ENCODE measurements at regions not wholly inside any gene's neighbourhood (a gene's known extent, or its start where the extent isn't known, plus 50 kb on each side); places are given as distances from the start of the nearest gene placed in this dataset.

DNA sequence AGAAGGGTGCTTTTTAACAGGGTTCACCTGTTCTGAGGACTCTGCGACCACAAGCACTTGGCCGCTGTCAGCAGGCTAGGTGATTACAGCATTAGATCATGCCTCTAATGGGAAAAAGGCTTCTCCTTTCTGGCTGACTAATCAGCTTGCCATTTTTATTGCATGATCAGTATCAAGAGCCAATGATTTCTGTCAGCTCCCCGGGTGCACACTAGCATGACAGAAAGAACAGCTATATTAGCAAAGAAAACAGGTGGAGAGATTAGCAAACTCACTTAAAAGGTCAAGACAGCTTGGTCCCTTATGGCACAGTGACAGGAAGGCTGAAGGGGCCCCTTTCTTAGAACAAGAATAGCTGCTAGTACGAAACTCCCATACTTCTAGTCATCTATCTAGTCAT lies 170.0 kb downstream of the SMIM20 start:
- intact Hi-C loops (cut with DNase I) = loop anchor here (5.0 to 10.0 kb wide), 4 partner anchors 62 to 331 kb away; no protein-coding TSS in a partner anchor
- 61 to 69% methylated on average over 4 of the region's 4 CpGs for WGBS, 2 donors
- no peak for DNase-seq
- Histone ChIP-seq H3K36me3 (ENCODE audit: control insufficient read depth in 1 of 2, insufficient read depth in 2 of 2, low read length in 1 of 2) (no peaks in the 10 kb centered on the region), H3K27ac (ENCODE audit: low read depth in 1 of 2, low read length in 2 of 2) (no peak overlapping the region), H3K4me1 (ENCODE audit: control insufficient read depth in 1 of 2, insufficient read depth in 2 of 2, low read length in 2 of 2) (no peaks in the 10 kb centered on the region), H3K4me3 (ENCODE audit: low read length in 2 of 2) (no peak overlapping the region), H3K27me3 (ENCODE audit: control insufficient read depth in 1 of 2, insufficient read depth in 2 of 2, low read length in 1 of 2) (no peaks in the 10 kb centered on the region), H3K9me3 (ENCODE audit: control insufficient read depth, low read length) (no peaks in the 10 kb centered on the region)
- ATAC-seq (ENCODE audit: low FRiP score) = no peak

DNA sequence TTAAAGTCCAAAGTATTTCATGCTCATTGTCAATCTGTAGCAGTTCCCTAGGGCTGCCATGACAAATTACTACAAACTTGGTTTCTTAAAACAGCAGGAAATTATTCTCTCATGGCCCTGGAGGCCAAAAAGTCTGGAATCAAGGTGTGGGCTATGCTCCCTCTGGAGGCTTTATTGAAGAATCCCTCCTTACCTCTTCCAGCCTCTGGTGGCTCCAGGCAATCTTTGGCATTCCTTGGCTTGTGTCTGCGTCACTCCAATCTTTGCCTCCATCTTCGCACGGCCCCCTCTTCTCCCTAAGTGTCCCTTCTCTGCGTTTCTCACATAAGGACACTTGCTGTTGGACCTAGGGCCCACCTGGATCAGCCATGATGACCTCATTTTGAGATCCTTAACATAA lies 170.4 kb downstream of the SMIM20 start:
- Histone ChIP-seq H3K9me3 (ENCODE audit: control insufficient read depth, low read length) (no peaks in the 10 kb centered on the region), H3K4me3 (ENCODE audit: low read length in 2 of 2) (no peak overlapping the region), H3K27me3 (ENCODE audit: control insufficient read depth in 1 of 2, insufficient read depth in 2 of 2, low read length in 1 of 2) (no peaks in the 10 kb centered on the region), H3K4me1 (ENCODE audit: control insufficient read depth in 1 of 2, insufficient read depth in 2 of 2, low read length in 2 of 2) (no peaks in the 10 kb centered on the region), H3K36me3 (ENCODE audit: control insufficient read depth in 1 of 2, insufficient read depth in 2 of 2, low read length in 1 of 2) (no peaks in the 10 kb centered on the region), H3K27ac (ENCODE audit: low read depth in 1 of 2, low read length in 2 of 2) (no peak overlapping the region)
- 96 to 97% methylated on average over 4 of the region's 4 CpGs for WGBS, 2 donors
- DNase-seq (no peak), ATAC-seq (ENCODE audit: low FRiP score) (no peak)
- intact Hi-C loops (cut with DNase I) = loop anchor here (5.0 to 10.0 kb wide), 4 partner anchors 62 to 330 kb away; no protein-coding TSS in a partner anchor

DNA sequence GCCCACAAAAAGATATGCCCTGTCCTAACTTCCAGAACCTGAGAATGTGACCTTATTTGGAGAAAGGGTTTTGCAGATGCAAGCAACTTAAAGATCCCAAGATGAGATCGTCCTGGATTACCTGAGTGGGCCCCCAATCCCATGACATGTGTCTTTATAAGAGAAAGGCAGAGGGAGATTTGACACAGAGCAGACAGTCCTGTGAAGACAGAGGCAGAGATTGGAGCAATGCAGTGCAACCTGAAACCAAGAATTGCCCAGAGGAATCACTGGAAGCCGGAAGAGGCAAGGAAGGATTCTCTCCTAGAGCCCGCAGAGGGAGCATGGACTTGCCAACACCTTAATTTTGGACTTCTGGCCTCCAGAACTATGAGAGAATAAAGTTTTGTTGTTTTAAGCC lies 171.5 kb downstream of the SMIM20 start:
- no peak for ATAC-seq (ENCODE audit: low FRiP score)
- intact Hi-C loops (cut with DNase I) = loop anchor here in 1 of 2 donors (10.0 kb wide), 2 partner anchors 101 to 329 kb away; no protein-coding TSS in a partner anchor

DNA sequence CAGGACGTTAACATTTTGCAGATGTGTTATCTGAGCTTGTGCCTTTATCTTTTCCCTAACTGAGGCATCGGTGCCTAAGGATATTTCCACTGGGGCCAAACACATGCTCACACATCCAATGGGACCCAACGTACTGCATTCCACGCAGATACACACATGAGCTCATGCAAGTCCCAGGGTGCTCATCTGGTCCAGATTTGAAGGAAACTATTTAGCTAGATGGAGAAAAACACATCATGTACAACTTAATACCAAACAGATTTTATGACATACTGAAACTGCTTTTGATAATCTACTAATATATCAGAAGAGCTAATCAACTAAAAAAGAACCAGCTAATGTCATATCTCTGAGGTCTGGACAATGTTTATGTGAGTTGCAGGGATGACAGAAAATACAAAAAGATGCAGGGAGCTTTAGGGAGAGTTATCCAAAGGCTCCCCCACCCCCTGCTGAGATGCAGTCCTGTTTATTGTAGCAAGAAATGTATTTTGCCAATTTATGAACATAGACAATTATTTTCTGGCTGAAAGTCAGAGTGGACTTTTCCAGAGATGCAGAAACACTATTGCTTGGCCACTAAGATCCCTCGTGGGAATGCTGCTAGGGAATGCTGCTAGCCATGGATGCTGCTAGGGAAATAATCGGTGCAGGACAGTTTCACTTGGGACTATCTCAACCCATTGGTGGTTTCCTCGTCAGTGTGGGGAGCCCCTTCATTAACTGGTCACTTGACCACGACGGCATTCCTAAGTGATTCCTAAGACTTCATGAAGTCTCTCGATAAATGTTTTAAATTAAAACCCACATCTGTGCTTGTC lies 172.8 kb downstream of the SMIM20 start:
- H3K4me1 ChIP-seq (ENCODE audit: control insufficient read depth in 1 of 2, insufficient read depth in 2 of 2, low read length in 2 of 2) = no peaks in the 10 kb centered on the region
- DNase-seq = no peak
- no peaks in the 10 kb centered on the region for H3K27me3 ChIP-seq (ENCODE audit: control insufficient read depth in 1 of 2, insufficient read depth in 2 of 2, low read length in 1 of 2)
- H3K36me3 ChIP-seq (ENCODE audit: control insufficient read depth in 1 of 2, insufficient read depth in 2 of 2, low read length in 1 of 2) = no peaks in the 10 kb centered on the region
- WGBS, 2 donors = 63 to 68% methylated on average over 10 of the region's 10 CpGs
- H3K27ac ChIP-seq (ENCODE audit: low read depth in 1 of 2, low read length in 2 of 2) = no peak overlapping the region
- peak; percentile 46 for ATAC-seq (ENCODE audit: low FRiP score)
- no peak overlapping the region for H3K4me3 ChIP-seq (ENCODE audit: low read length in 2 of 2)
- intact Hi-C loops (cut with DNase I) = loop anchor here in 1 of 2 donors (10.0 kb wide), 2 partner anchors 102 to 328 kb away; no protein-coding TSS in a partner anchor
- no peaks in the 10 kb centered on the region for H3K9me3 ChIP-seq (ENCODE audit: control insufficient read depth, low read length)

More for the DNA sequence above, 171.5 kb downstream of the SMIM20 start:
- Histone ChIP-seq H3K27me3 (ENCODE audit: control insufficient read depth in 1 of 2, insufficient read depth in 2 of 2, low read length in 1 of 2) (no peaks in the 10 kb centered on the region), H3K27ac (ENCODE audit: low read depth in 1 of 2, low read length in 2 of 2) (no peak overlapping the region), H3K36me3 (ENCODE audit: control insufficient read depth in 1 of 2, insufficient read depth in 2 of 2, low read length in 1 of 2) (no peaks in the 10 kb centered on the region), H3K4me1 (ENCODE audit: control insufficient read depth in 1 of 2, insufficient read depth in 2 of 2, low read length in 2 of 2) (no peaks in the 10 kb centered on the region), H3K4me3 (ENCODE audit: low read length in 2 of 2) (no peak overlapping the region), H3K9me3 (ENCODE audit: control insufficient read depth, low read length) (no peaks in the 10 kb centered on the region)
- 78 to 89% methylated on average over 3 of the region's 3 CpGs for WGBS, 2 donors
- DNase-seq = no peak

DNA sequence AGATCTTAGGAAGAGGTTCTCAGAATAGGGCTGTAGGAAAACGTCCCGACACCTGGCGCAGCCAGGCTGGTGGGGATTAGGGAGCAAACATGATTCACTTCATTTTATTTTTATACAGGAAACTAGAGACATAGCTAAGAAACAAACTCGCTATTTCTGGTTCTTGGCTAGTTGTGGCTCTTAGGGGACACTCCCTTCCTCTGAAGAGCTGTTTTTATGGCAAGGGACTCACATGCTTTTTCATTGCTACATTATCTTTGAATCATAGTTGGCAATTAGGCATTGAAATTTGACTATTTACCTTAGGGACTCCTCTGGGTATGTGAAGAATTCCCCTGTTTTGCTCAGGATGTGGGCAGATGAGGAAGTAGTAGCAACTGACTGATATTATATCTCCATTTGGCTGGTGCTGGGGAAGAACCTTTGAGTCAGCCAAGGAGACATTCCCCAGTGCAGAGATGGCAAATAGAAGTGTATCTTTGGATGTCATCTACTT lies 174.5 kb downstream of the SMIM20 start:
- Histone ChIP-seq H3K27me3 (ENCODE audit: control insufficient read depth in 1 of 2, insufficient read depth in 2 of 2, low read length in 1 of 2) (no peaks in the 10 kb centered on the region), H3K27ac (ENCODE audit: low read depth in 1 of 2, low read length in 2 of 2) (no peak overlapping the region), H3K4me1 (ENCODE audit: control insufficient read depth in 1 of 2, insufficient read depth in 2 of 2, low read length in 2 of 2) (no peaks in the 10 kb centered on the region), H3K36me3 (ENCODE audit: control insufficient read depth in 1 of 2, insufficient read depth in 2 of 2, low read length in 1 of 2) (no peaks in the 10 kb centered on the region), H3K4me3 (ENCODE audit: low read length in 2 of 2) (no peak overlapping the region), H3K9me3 (ENCODE audit: control insufficient read depth, low read length) (no peaks in the 10 kb centered on the region)
- 56 to 57% methylated on average over 4 of the region's 4 CpGs for WGBS, 2 donors
- intact Hi-C loops (cut with DNase I) = loop anchor here in 1 of 2 donors (10.0 kb wide), 2 partner anchors 104 to 326 kb away; no protein-coding TSS in a partner anchor
- peak; percentile 51 for ATAC-seq (ENCODE audit: low FRiP score)
- no peak for DNase-seq

- H3K27me3 ChIP-seq (ENCODE audit: control insufficient read depth in 1 of 2, insufficient read depth in 2 of 2, low read length in 1 of 2) = no peaks in the 10 kb centered on the region
- peaks cover 1% of the 10 kb centered on the region for H3K9me3 ChIP-seq (ENCODE audit: control insufficient read depth, low read length)
- intact Hi-C loops (cut with DNase I) = no loop called here
- ATAC-seq (ENCODE audit: low FRiP score) (peak; percentile 67), DNase-seq (no peak)
- H3K27ac ChIP-seq (ENCODE audit: low read depth in 1 of 2, low read length in 2 of 2) = no peak overlapping the region
- no peaks in the 10 kb centered on the region for H3K4me1 ChIP-seq (ENCODE audit: control insufficient read depth in 1 of 2, insufficient read depth in 2 of 2, low read length in 2 of 2)
- no peak overlapping the region for H3K4me3 ChIP-seq (ENCODE audit: low read length in 2 of 2)
- WGBS, 2 donors = 8 to 16% methylated on average over 3 of the region's 3 CpGs
- no peaks in the 10 kb centered on the region for H3K36me3 ChIP-seq (ENCODE audit: control insufficient read depth in 1 of 2, insufficient read depth in 2 of 2, low read length in 1 of 2)
Observed at GRCh38 chr4:26093551-26093950, 179.5 kb downstream of the SMIM20 start.

DNA sequence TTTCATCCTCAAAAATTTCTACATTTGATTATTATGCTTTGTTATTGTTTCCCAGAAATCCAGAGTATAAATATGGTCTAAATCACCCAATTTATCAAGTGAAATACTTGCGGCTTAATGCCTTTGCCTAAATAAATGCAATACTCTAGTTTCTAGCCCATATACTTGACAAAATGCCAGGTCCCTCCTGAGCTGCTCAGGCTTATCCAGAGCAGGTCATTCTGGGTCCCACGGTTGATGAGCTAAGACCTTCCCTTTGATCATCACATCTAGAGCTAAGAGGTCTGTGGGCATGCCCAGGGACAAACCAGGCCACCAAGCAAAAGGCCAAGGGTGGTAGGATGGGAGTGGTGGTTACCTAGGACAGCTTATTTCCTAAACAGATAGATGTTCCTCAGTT lies 180.1 kb downstream of the SMIM20 start:
- H3K4me1 ChIP-seq (ENCODE audit: control insufficient read depth in 1 of 2, insufficient read depth in 2 of 2, low read length in 2 of 2) = no peaks in the 10 kb centered on the region
- WGBS, 2 donors = 17 to 21% methylated on average over 2 of the region's 2 CpGs
- H3K27ac ChIP-seq (ENCODE audit: low read depth in 1 of 2, low read length in 2 of 2) = no peak overlapping the region
- DNase-seq (no peak), ATAC-seq (ENCODE audit: low FRiP score) (no peak)
- no peak overlapping the region for H3K4me3 ChIP-seq (ENCODE audit: low read length in 2 of 2)
- intact Hi-C loops (cut with DNase I) = no loop called here
- no peaks in the 10 kb centered on the region for H3K36me3 ChIP-seq (ENCODE audit: control insufficient read depth in 1 of 2, insufficient read depth in 2 of 2, low read length in 1 of 2)
- no peaks in the 10 kb centered on the region for H3K27me3 ChIP-seq (ENCODE audit: control insufficient read depth in 1 of 2, insufficient read depth in 2 of 2, low read length in 1 of 2)
- H3K9me3 ChIP-seq (ENCODE audit: control insufficient read depth, low read length) = peaks cover 4% of the 10 kb centered on the region

DNA sequence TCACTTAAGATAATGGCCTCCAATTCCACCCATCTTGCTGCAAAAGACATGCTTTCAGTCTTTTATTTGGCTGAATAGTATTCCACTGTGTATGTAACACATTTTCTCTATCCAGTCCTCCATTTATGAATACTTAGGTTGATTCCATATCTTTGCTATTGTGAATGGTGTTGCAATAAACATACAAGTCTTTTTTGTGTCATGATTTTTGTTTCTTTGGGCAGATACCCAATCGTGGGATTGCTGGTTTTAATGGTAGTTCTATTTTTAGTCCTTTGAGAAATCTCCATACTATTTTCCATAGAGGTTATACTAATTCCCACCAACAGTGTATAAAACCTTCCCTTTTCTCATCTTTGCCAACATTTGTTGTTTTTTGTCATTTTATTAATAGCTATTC lies 180.9 kb downstream of the SMIM20 start:
- H3K4me1 ChIP-seq (ENCODE audit: control insufficient read depth in 1 of 2, insufficient read depth in 2 of 2, low read length in 2 of 2) = no peaks in the 10 kb centered on the region
- H3K27me3 ChIP-seq (ENCODE audit: control insufficient read depth in 1 of 2, insufficient read depth in 2 of 2, low read length in 1 of 2) = no peaks in the 10 kb centered on the region
- intact Hi-C loops (cut with DNase I) = no loop called here

GRCh38 chr4:26099967-26100366 lies 185.9 kb downstream of the SMIM20 start:
- Histone ChIP-seq H3K4me1 (ENCODE audit: control insufficient read depth in 1 of 2, insufficient read depth in 2 of 2, low read length in 2 of 2) (no peaks in the 10 kb centered on the region), H3K36me3 (ENCODE audit: control insufficient read depth in 1 of 2, insufficient read depth in 2 of 2, low read length in 1 of 2) (no peaks in the 10 kb centered on the region), H3K27ac (ENCODE audit: low read depth in 1 of 2, low read length in 2 of 2) (no peak overlapping the region), H3K4me3 (ENCODE audit: low read length in 2 of 2) (no peak overlapping the region), H3K27me3 (ENCODE audit: control insufficient read depth in 1 of 2, insufficient read depth in 2 of 2, low read length in 1 of 2) (peaks cover 0 to 1% of the 10 kb centered on the region in 2 donors), H3K9me3 (ENCODE audit: control insufficient read depth, low read length) (peaks cover 8% of the 10 kb centered on the region)
- ATAC-seq (ENCODE audit: low FRiP score) (no peak), DNase-seq (no peak)
- intact Hi-C loops (cut with DNase I) = no loop called here

More for the DNA sequence above, 180.9 kb downstream of the SMIM20 start:
- peaks cover 6% of the 10 kb centered on the region for H3K9me3 ChIP-seq (ENCODE audit: control insufficient read depth, low read length)
- H3K27ac ChIP-seq (ENCODE audit: low read depth in 1 of 2, low read length in 2 of 2) = no peak overlapping the region
- WGBS, 2 donors = 28 to 34% methylated on average over 1 of the region's 1 CpG
- no peak for ATAC-seq (ENCODE audit: low FRiP score)
- H3K36me3 ChIP-seq (ENCODE audit: control insufficient read depth in 1 of 2, insufficient read depth in 2 of 2, low read length in 1 of 2) = no peaks in the 10 kb centered on the region
- H3K4me3 ChIP-seq (ENCODE audit: low read length in 2 of 2) = no peak overlapping the region
- DNase-seq = no peak

Data from aorta (tissue), 5 donors.